LHCN-M2 (cell line): ENCODE measurements at regions not wholly inside any gene's neighbourhood (a gene's known extent, or its start where the extent isn't known, plus 50 kb on each side); places are given as distances from the start of the nearest gene placed in this dataset.

Experiments
- DNase-seq: peaks from one replicate; pipeline ENCODE4 v3.0.0-alpha.2; 2012; ENCODE audit warnings: low read depth

GRCh38 chr12:107468182-107468581, 217.4 kb upstream of the PWP1 start:
- no peak for DNase-seq

- no peak for DNase-seq
Measured at GRCh38 chr12:107469011-107469410, 216.6 kb upstream of the PWP1 start.

- DNase-seq: no peak
Measured at GRCh38 chr12:107470645-107471044, 215.0 kb upstream of the PWP1 start.

- no peak for DNase-seq
Measured at GRCh38 chr12:107472308-107472707, 213.3 kb upstream of the PWP1 start.

GRCh38 chr12:107474099-107474498, 211.5 kb upstream of the PWP1 start:
- DNase-seq: no peak

- peak; percentile 17 for DNase-seq
Measured at GRCh38 chr12:107474639-107475539, 210.7 kb upstream of the PWP1 start.

- DNase-seq: no peak
Measured at GRCh38 chr12:107475900-107476299, 209.7 kb upstream of the PWP1 start.

- no peak for DNase-seq
Measured at GRCh38 chr12:107477018-107477417, 208.6 kb upstream of the PWP1 start.

GRCh38 chr12:107477947-107478610, 207.5 kb upstream of the PWP1 start:
- DNase-seq: no peak

GRCh38 chr12:107478881-107479280, 206.7 kb upstream of the PWP1 start:
- DNase-seq: no peak

GRCh38 chr12:107480836-107481608, 204.6 kb upstream of the PWP1 start:
- no peak for DNase-seq

GRCh38 chr12:107484230-107484629, 201.4 kb upstream of the PWP1 start:
- no peak for DNase-seq

GRCh38 chr12:107484941-107485340, 200.7 kb upstream of the PWP1 start:
- no peak for DNase-seq

GRCh38 chr12:107485731-107486130, 199.9 kb upstream of the PWP1 start:
- DNase-seq: no peak

- DNase-seq: no peak
Measured at GRCh38 chr12:107486140-107486892, 199.3 kb upstream of the PWP1 start.

- no peak for DNase-seq
Measured at GRCh38 chr12:107487011-107487680, 198.5 kb upstream of the PWP1 start.

GRCh38 chr12:107488666-107489065, 196.9 kb upstream of the PWP1 start:
- peak; percentile 12 for DNase-seq

GRCh38 chr12:107490010-107490409, 195.6 kb upstream of the PWP1 start:
- DNase-seq: no peak

GRCh38 chr12:107491856-107492255, 193.7 kb upstream of the PWP1 start:
- no peak for DNase-seq

GRCh38 chr12:107492393-107493134, 193.0 kb upstream of the PWP1 start:
- DNase-seq: no peak
